SH-SY5Y (cell line): ENCODE measurements at regions not wholly inside any gene's neighbourhood (a gene's known extent, or its start where the extent isn't known, plus 50 kb on each side); places are given as distances from the start of the nearest gene placed in this dataset.

Experiments used
- GATA2 ChIP-seq: IDR thresholded peaks from 2 replicates; pipeline ENCODE4 v1.6.1; 2011; ENCODE audit warnings: mild to moderate bottlenecking, low read depth, low read length
- GATA3 ChIP-seq: IDR thresholded peaks from 2 replicates; pipeline ENCODE4 v1.6.1; 2011; ENCODE audit warnings: low read depth, mild to moderate bottlenecking, low read length, moderate library complexity

GRCh38 chr1:98018074-98018473 is 97.2 kb upstream of the DPYD start:
- TF ChIP-seq GATA2, result no peak
- no peak for TF ChIP-seq GATA3
